GM12873 (cell line): ENCODE measurements at regions not wholly inside any gene's neighbourhood (a gene's known extent, or its start where the extent isn't known, plus 50 kb on each side); places are given as distances from the start of the nearest gene placed in this dataset.

ENCODE experiments used
- TF ChIP-seq, protein P1 (sequence below): IDR thresholded peaks from 2 replicates; pipeline ENCODE4 v1.5.1; 2012; ENCODE audit warnings: low read depth, mild to moderate bottlenecking, moderate library complexity, low read length, control low read depth; ENCODE audit not compliant: insufficient read depth; ENCODE audit errors: missing control alignments

DNA sequence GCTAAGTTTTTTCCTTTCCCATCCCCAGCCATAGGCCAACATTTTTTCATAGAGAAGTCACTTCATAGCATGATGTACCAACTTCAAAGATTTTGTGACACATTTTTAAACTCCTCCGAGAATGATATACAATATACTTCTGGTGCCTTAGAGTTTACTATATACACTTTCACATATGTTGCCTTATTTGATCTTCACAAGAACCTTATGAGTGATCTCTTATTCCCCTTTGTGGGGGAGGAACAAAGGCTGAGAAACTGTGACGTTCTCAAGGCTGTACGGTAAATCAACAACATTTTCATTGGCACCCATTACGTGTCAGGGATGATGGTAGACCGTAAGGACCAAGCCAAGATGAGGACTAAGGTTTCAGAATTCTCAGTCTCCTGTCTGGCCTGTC is 130.0 kb downstream of the RFPL4B start:
- TF ChIP-seq, protein P1, sequence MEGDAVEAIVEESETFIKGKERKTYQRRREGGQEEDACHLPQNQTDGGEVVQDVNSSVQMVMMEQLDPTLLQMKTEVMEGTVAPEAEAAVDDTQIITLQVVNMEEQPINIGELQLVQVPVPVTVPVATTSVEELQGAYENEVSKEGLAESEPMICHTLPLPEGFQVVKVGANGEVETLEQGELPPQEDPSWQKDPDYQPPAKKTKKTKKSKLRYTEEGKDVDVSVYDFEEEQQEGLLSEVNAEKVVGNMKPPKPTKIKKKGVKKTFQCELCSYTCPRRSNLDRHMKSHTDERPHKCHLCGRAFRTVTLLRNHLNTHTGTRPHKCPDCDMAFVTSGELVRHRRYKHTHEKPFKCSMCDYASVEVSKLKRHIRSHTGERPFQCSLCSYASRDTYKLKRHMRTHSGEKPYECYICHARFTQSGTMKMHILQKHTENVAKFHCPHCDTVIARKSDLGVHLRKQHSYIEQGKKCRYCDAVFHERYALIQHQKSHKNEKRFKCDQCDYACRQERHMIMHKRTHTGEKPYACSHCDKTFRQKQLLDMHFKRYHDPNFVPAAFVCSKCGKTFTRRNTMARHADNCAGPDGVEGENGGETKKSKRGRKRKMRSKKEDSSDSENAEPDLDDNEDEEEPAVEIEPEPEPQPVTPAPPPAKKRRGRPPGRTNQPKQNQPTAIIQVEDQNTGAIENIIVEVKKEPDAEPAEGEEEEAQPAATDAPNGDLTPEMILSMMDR = no peak

DNA sequence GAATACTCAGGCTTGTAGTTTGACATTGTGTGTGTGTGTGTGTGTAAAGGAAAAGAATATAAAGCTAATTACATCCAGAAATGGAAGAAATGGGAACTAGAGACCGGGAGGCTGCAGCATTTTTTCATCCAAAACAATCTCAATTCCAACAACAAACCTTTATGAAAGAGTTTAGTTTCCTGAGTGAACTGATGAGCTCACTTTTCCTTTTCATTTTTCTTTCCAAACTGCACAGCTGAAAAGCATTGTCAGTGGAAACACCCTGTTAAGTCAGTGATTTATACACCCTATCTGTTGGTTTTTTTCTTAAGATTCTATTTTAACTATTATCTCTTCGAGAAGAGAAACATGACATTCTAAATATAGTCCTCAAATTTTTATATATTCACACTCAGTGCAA is 130.9 kb downstream of the RFPL4B start:
- TF ChIP-seq, protein P1 = no peak

DNA sequence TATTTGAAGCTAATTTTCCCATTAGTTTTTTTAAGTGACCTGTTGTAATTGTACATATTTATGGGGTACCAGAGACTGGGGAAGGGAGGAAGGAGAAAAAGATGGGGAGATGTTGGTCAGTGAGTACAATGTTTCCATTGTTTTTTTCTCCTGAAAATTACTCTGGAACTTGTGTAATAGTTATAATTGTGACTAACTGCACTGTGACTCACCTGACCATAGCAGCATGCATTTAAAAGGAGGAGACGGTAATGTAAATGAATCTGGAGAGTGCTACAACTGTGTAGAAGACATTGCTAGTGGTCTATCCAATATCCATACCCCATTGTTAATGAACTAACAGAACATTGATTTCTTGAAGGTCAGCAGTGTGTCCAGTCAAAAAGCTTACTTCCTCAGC is 133.4 kb downstream of the RFPL4B start:
- TF ChIP-seq, protein P1 = no peak

DNA sequence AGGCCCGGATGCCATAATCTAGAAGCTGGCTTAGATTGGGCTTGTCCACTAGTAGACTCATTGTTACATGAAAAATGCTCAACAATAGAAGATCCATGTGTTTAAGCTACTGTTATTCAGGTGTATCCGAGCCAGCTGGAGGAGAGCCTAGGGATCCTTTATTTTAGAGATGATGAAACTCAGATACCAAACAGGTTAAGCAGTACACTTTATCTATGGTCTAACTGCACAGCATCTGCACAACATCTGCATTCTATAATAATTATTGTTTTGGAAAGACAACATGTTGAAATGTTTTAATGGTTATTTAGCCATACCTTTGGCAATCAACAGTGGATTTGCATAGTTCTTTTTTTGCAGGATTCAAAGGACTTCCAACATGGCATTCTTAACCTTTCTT is 134.1 kb downstream of the RFPL4B start:
- TF ChIP-seq, protein P1 = no peak

DNA sequence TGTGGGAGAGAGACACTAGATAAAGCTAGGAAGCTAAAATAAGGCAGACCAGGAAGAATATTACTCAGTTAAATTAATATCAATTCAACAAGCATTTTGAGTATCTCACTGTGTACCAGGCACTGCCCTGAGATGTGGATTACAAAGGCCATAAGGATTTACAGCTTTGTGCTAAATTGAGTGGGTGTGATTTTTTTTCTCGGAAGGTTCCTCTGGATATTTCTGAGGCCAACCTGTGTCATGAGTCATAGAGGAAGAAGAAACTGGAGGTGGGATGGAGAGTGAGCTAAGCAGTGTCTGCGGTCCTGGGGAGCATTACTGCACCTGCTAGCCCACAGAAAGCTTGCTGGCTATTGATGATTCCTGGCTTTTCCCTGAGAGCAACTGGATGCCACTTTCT is 135.2 kb downstream of the RFPL4B start:
- TF ChIP-seq, protein P1 = no peak

DNA sequence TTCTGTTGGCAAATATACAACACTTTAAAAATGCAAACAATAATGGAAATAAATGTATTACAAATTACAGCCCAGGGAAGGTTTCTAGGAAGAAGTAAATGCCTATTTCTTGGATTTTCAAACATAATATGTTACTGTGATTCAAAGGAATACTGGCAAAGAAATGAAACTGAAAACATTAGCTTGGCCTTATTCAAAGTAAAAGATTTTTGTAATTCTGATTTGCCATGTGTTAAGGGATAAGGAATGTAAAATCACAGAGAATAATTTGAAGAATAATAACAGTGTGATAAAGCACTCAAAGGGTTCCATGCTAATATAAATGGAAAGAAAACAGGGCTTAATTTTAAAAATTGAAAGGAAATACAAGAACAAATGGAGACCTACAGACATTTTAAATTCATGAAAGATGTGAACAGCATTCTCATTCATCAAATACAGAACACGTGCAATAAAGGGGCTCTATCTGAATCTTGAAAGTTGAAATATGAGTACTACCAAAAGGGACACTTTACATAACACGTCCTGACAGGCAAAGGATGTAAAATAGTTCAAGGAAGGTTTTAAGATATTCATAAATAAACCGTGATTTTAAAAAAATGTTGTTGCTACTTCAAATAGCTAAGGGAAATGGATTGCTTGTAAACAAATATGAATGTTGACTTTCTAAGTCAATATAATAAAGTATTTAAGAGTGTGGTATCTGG is 138.1 kb downstream of the RFPL4B start:
- TF ChIP-seq, protein P1 = no peak

DNA sequence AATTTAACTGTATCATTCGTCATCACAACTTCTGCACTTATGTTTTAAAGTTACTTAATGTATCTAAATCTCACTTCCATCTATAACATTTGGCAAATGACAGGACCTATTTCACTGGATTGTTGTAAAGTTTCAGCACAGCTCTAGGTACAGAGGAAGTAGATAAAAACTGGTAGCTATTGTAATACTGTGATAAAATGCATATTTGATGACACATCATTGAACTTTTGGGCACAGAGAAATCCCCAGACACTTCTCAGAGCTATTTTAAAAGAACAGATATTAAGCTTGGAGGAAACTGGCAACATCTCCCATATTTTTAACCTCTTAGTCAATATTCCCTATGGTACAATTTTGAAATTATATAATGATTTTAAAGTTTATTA is 138.7 kb downstream of the RFPL4B start:
- TF ChIP-seq, protein P1 = no peak
